Stomach (tissue), 8 donors: ENCODE measurements at regions not wholly inside any gene's neighbourhood (a gene's known extent, or its start where the extent isn't known, plus 50 kb on each side); places are given as distances from the start of the nearest gene placed in this dataset.

Source experiments
- DNase-seq, 2 donors: peaks; one replicate each; pipeline versions ENCODE4 v3.0.0 to v3.0.0-alpha.2; 2013 to 2019
- H3K27ac ChIP-seq, 5 donors: fragments of 200-600 bp in 4 of 5; sonication (generic) in 4 of 5; one replicate each; pipeline ENCODE4 v1.5.1; 2013 to 2019; ENCODE audit warnings: mild to moderate bottlenecking in 1 of 5, moderate library complexity in 1 of 5
- H3K27me3 ChIP-seq, 3 donors: fragments of 200-600 bp; sonication (generic); one replicate each; pipeline ENCODE4 v1.5.1; 2017 to 2019; ENCODE audit warnings: mixed run types in 1 of 3
- H3K36me3 ChIP-seq, 4 donors: fragments of 200-600 bp; sonication (generic); 1 replicate in 3 of 4; 2 replicates in 1 of 4; pipeline ENCODE4 v1.5.1; 2016 to 2019
- H3K4me1 ChIP-seq, 4 donors: fragments of 200-600 bp; sonication (generic); one replicate each; pipeline ENCODE4 v1.5.1; 2016 to 2019
- H3K4me3 ChIP-seq, 4 donors: fragments of 200-600 bp; sonication (generic) in 3 of 4; one replicate each; pipeline ENCODE4 v1.5.1; 2016 to 2019; ENCODE audit warnings: mild to moderate bottlenecking in 1 of 4
- H3K9me3 ChIP-seq, 4 donors: fragments of 200-600 bp; sonication (generic); one replicate each; pipeline ENCODE4 v1.5.1; 2016 to 2019
- CTCF ChIP-seq, 7 experiments: fragments of 450-650 bp in 4 of 7; fragments of 200-600 bp in 3 of 7; sonication (generic) in 3 of 7; IDR thresholded peaks; one replicate each; pipeline ENCODE4 v1.5.1; 2016 to 2019; ENCODE audit warnings: antibody characterized with exemption in 7 of 7, control low read depth in 2 of 7, mild to moderate bottlenecking in 1 of 7
- EP300 ChIP-seq: sonication (generic); formaldehyde crosslinking; IDR thresholded peaks from one replicate; pipeline ENCODE4 v1.6.1; 2017; ENCODE audit warnings: antibody characterized with exemption
- POLR2A ChIP-seq, 4 donors: fragments of 450-650 bp; IDR thresholded peaks; one replicate each; pipeline ENCODE4 v1.6.1; 2016; ENCODE audit warnings: antibody characterized with exemption in 4 of 4, control low read depth in 2 of 4, mild to moderate bottlenecking in 1 of 4, moderate library complexity in 1 of 4
- POLR2AphosphoS5 ChIP-seq, 3 donors: sonication (generic); formaldehyde crosslinking; IDR thresholded peaks; one replicate each; pipeline ENCODE4 v1.6.1; 2016; ENCODE audit warnings: antibody characterized with exemption in 3 of 3
- WGBS, 5 donors: extraction: QIAGEN DNeasy Blood & Tissue Kit in 3 of 5; methylation state at CpG; one replicate each; pipeline versions ENCODE4 v1.1.5 to v1.1.7; 2013 to 2018; 5-methylcytosine and 5-hydroxymethylcytosine counted together
- intact Hi-C: fragments of 100-400 bp; cut with DNase I; formaldehyde crosslinking; loops from one replicate; pipeline ENCODE4 v1.15.1; 2023; ENCODE audit warnings: low total_unique reads
- donor health status: healthy with polysubstance abuse.
- donor health status: Bipolar disorder and iron deficiency.
- donor health status: healthy.

DNA sequence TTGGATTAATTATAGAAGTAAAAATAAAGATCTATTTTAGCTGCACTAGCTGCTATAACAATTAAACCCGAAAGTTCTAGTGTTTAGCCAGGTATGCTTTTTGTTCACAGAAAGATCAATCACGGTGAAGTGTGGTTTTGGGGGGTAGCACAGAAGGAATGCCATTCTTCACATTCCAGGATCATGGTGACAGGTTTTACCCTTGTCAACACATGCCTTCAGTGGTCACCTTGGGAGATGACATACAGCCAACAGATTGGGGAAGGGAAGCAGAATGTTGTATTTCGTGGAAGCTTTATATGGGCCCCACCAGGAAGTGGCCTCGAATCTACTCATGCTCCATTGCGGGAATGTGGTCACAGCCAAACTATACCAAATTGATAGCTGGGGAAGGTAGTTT lies 753.6 kb downstream of the RAPGEF2 start:
- Histone ChIP-seq H3K36me3 (no peaks in the 10 kb centered on the region), H3K27me3 (no peaks in the 10 kb centered on the region), H3K4me1 (no peaks in the 10 kb centered on the region), H3K27ac (no peak overlapping the region), H3K4me3 (no peak overlapping the region), H3K9me3 (no peaks in the 10 kb centered on the region)
- TF ChIP-seq POLR2A (IDR thresholded peaks at IDR 0.05) (no peak), CTCF (IDR thresholded peaks at IDR 0.05) (no peak), POLR2AphosphoS5 (IDR thresholded peaks at IDR 0.05) (no peak), EP300 (no peak)
- intact Hi-C loops: no loop called here
- no peak for DNase-seq
- 47 to 58% (median 54%) methylated on average over 5 of the region's 5 CpGs for WGBS, 5 donors

GRCh38 chr4:159859656-159860148 lies 756.8 kb downstream of the RAPGEF2 start:
- H3K4me3 ChIP-seq: no peak overlapping the region
- H3K27ac ChIP-seq: no peak overlapping the region
- H3K27me3 ChIP-seq: no peaks in the 10 kb centered on the region
- 80 to 86% (median 83%) methylated on average over 4 of the region's 4 CpGs for WGBS, 5 donors
- TF ChIP-seq POLR2AphosphoS5 (IDR thresholded peaks at IDR 0.05) (no peak), POLR2A (IDR thresholded peaks at IDR 0.05) (no peak), EP300 (no peak), CTCF (IDR thresholded peaks at IDR 0.05) (no peak)
- intact Hi-C loops: no loop called here
- no peaks in the 10 kb centered on the region for H3K4me1 ChIP-seq
- DNase-seq: no peak
- no peaks in the 10 kb centered on the region for H3K9me3 ChIP-seq
- H3K36me3 ChIP-seq: no peaks in the 10 kb centered on the region

DNA sequence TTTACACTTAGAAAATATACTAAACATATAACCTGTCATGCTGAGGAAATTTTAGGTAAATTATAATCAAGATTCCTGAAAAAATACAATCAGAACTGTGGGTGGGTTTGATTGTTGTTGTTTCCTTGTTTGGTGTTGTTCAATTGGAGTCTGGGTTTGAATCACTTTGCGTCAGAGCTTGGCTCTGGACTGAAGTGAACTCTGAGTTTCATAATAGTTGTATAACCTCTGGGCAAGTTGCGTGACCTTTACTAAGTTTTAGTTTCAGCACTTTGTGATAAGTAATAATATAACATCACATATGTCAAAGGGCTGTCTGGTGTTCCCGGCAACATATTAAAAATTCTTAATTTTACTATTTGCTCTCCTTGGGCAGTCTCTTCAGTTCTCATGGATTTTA lies 758.1 kb downstream of the RAPGEF2 start:
- intact Hi-C loops: no loop called here
- H3K4me3 ChIP-seq: no peak overlapping the region
- WGBS, 5 donors: 73 to 85% (median 82%) methylated on average over 3 of the region's 3 CpGs

DNA sequence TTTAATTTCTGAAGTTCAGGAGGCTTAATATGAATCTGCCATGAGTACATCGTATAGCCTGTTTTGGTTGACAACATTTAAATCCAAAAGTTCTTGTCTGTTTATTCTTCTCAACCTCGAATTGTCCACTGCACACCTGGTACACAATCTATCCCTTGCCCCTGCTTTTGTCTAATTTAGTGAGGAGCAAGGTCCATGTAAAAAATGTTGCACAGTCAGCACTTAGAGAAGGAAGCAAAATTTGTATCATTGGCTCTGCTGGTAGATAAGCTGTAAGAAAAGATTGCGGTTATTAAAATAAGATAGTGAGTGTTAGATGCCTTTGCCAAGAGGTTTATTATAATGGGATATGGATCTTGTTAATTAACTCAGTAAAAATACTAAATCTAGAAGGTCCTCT lies 761.5 kb downstream of the RAPGEF2 start:
- TF ChIP-seq EP300 (no peak), CTCF (IDR thresholded peaks at IDR 0.05) (no peak), POLR2AphosphoS5 (IDR thresholded peaks at IDR 0.05) (no peak), POLR2A (IDR thresholded peaks at IDR 0.05) (no peak)

More for the DNA sequence above, 758.1 kb downstream of the RAPGEF2 start:
- TF ChIP-seq POLR2AphosphoS5 (IDR thresholded peaks at IDR 0.05) (no peak), CTCF (IDR thresholded peaks at IDR 0.05) (no peak), POLR2A (IDR thresholded peaks at IDR 0.05) (no peak), EP300 (no peak)
- no peak for DNase-seq
- Histone ChIP-seq H3K27ac (no peak overlapping the region), H3K4me1 (no peaks in the 10 kb centered on the region), H3K27me3 (no peaks in the 10 kb centered on the region), H3K36me3 (no peaks in the 10 kb centered on the region), H3K9me3 (no peaks in the 10 kb centered on the region)

More for the DNA sequence above, 761.5 kb downstream of the RAPGEF2 start:
- Histone ChIP-seq H3K4me3 (no peak overlapping the region), H3K27me3 (no peaks in the 10 kb centered on the region), H3K9me3 (no peaks in the 10 kb centered on the region), H3K36me3 (no peaks in the 10 kb centered on the region), H3K27ac (no peak overlapping the region), H3K4me1 (peaks cover 0 to 5% (median 0%) of the 10 kb centered on the region in 4 donors)
- intact Hi-C loops: no loop called here
- 25 to 49% (median 37%) methylated on average over 3 of the region's 3 CpGs for WGBS, 5 donors
- no peak for DNase-seq
